Mesenchymal stem cell (in vitro differentiated cells and primary cell): ENCODE measurements at regions not wholly inside any gene's neighbourhood (a gene's known extent, or its start where the extent isn't known, plus 50 kb on each side); places are given as distances from the start of the nearest gene placed in this dataset.

Source experiments
- DNase-seq: peaks from one replicate; pipeline ENCODE4 v3.0.0-alpha.2; 2013
- H2AFZ ChIP-seq: one replicate; pipeline ENCODE4 v1.6.1; 2013; ENCODE audit warnings: low read depth, mild to moderate bottlenecking, control low read depth, inconsistent platforms, low read length, moderate library complexity
- H2AK5ac ChIP-seq: 2 replicates; pipeline ENCODE4 v1.6.1; 2013; ENCODE audit warnings: low read length, moderate library complexity, mild to moderate bottlenecking, inconsistent platforms; ENCODE audit not compliant: severe bottlenecking
- H2BK120ac ChIP-seq: one replicate; pipeline ENCODE4 v1.6.1; 2013; ENCODE audit warnings: low read depth, mild to moderate bottlenecking, inconsistent platforms, low read length, moderate library complexity
- H2BK12ac ChIP-seq, 2 experiments: one replicate each; pipeline ENCODE4 v1.6.1; 2013; ENCODE audit warnings: inconsistent platforms in 2 of 2, low read length in 2 of 2, mild to moderate bottlenecking in 2 of 2, moderate library complexity in 2 of 2, control low read depth in 1 of 2
- H2BK15ac ChIP-seq: one replicate; pipeline ENCODE4 v1.6.1; 2013; ENCODE audit warnings: mild to moderate bottlenecking, low read depth, inconsistent platforms; ENCODE audit not compliant: poor library complexity, severe bottlenecking
- H2BK5ac ChIP-seq: 2 replicates; pipeline ENCODE4 v1.6.1; 2013; ENCODE audit warnings: low read depth, mild to moderate bottlenecking, low read length, control low read depth, inconsistent platforms; ENCODE audit not compliant: poor library complexity, severe bottlenecking
- H3K14ac ChIP-seq, 2 experiments: one replicate each; pipeline ENCODE4 v1.6.1; 2013; ENCODE audit warnings: inconsistent platforms in 2 of 2, low read length in 2 of 2, control low read depth in 1 of 2, mild to moderate bottlenecking in 1 of 2, moderate library complexity in 1 of 2
- H3K18ac ChIP-seq, 2 experiments: one replicate each; pipeline ENCODE4 v1.6.1; 2013; ENCODE audit warnings: inconsistent platforms in 2 of 2, low read length in 2 of 2, control low read depth in 1 of 2, low read depth in 1 of 2, mild to moderate bottlenecking in 1 of 2
- H3K23ac ChIP-seq, 2 experiments: one replicate each; pipeline ENCODE4 v1.6.1; 2013; ENCODE audit warnings: inconsistent platforms in 2 of 2, low read length in 2 of 2, mild to moderate bottlenecking in 2 of 2, moderate library complexity in 2 of 2, control low read depth in 1 of 2
- H3K27ac ChIP-seq: 2 replicates; pipeline ENCODE4 v1.5.1; 2013; ENCODE audit warnings: mild to moderate bottlenecking, moderate library complexity, low read length, control low read depth, inconsistent platforms; ENCODE audit not compliant: poor library complexity, severe bottlenecking
- H3K27me3 ChIP-seq, 2 experiments: 2 replicates each; pipeline versions ENCODE4 v1.6.1 to v1.7.0; 2013; ENCODE audit warnings: low read length in 2 of 2, mild to moderate bottlenecking in 2 of 2, moderate library complexity in 2 of 2, control low read depth in 1 of 2, inconsistent platforms in 1 of 2; ENCODE audit not compliant: control insufficient read depth in 1 of 2, insufficient read depth in 1 of 2
- H3K36me3 ChIP-seq, 2 experiments: 2 replicates each; pipeline versions ENCODE4 v1.6.1 to v1.7.0; 2013; ENCODE audit warnings: low read length in 2 of 2, control low read depth in 1 of 2, inconsistent platforms in 1 of 2, low read depth in 1 of 2, mild to moderate bottlenecking in 1 of 2; ENCODE audit not compliant: insufficient read depth in 2 of 2, control insufficient read depth in 1 of 2
- H3K4ac ChIP-seq, 2 experiments: one replicate each; pipeline ENCODE4 v1.6.1; 2013; ENCODE audit warnings: inconsistent platforms in 2 of 2, low read length in 2 of 2, mild to moderate bottlenecking in 2 of 2, moderate library complexity in 2 of 2, control low read depth in 1 of 2, low read depth in 1 of 2
- H3K4me1 ChIP-seq: 2 replicates; pipeline ENCODE4 v1.6.1; 2013; ENCODE audit warnings: low read depth, low read length, control low read depth; ENCODE audit not compliant: control insufficient read depth, insufficient read depth
- H3K4me2 ChIP-seq: 2 replicates; pipeline ENCODE4 v1.6.1; 2013; ENCODE audit warnings: low read length, mild to moderate bottlenecking, inconsistent platforms; ENCODE audit not compliant: poor library complexity, severe bottlenecking
- H3K4me3 ChIP-seq, 2 experiments: 2 replicates each; pipeline versions ENCODE4 v1.5.1 to v1.7.0; 2013; ENCODE audit warnings: low read length in 2 of 2, mild to moderate bottlenecking in 2 of 2, control low read depth in 1 of 2, low read depth in 1 of 2; ENCODE audit not compliant: insufficient read depth in 1 of 2
- H3K79me1 ChIP-seq: replicated peaks from 2 replicates; pipeline ENCODE4 v1.6.1; 2013; ENCODE audit warnings: mild to moderate bottlenecking, control low read depth, low read length, inconsistent platforms; ENCODE audit not compliant: poor library complexity, severe bottlenecking
- H3K9ac ChIP-seq: 2 replicates; pipeline ENCODE4 v1.7.0; 2013; ENCODE audit warnings: mild to moderate bottlenecking, low read length, moderate library complexity
- H3K9me3 ChIP-seq: 2 replicates; pipeline ENCODE4 v1.7.0; 2013; ENCODE audit warnings: mild to moderate bottlenecking, low read length; ENCODE audit not compliant: control insufficient read depth
- H4K8ac ChIP-seq: one replicate; pipeline ENCODE4 v1.6.1; 2013; ENCODE audit warnings: inconsistent platforms, mild to moderate bottlenecking, low read length, moderate library complexity
- H4K91ac ChIP-seq: one replicate; pipeline ENCODE4 v1.6.1; 2013; ENCODE audit warnings: mild to moderate bottlenecking, low read length, inconsistent platforms
- WGBS: methylation state at CpG from one replicate; pipeline ENCODE4 v1.1.7; 2013; ENCODE audit warnings: mixed read lengths; 5-methylcytosine and 5-hydroxymethylcytosine counted together

GRCh38 chr4:123776267-123776666 is 379.7 kb downstream of the SPRY1 start:
- H3K36me3 ChIP-seq, result no peaks in the 10 kb centered on the region
- WGBS, result 93% methylated on average over 1 of the region's 1 CpG
- no peak overlapping the region for H4K8ac ChIP-seq
- no peak overlapping the region for H3K4ac ChIP-seq
- no peak overlapping the region for H3K4me3 ChIP-seq
- no peak overlapping the region for H2AFZ ChIP-seq
- no peak overlapping the region for H2BK120ac ChIP-seq
- H2BK15ac ChIP-seq, result no peak overlapping the region
- H3K9me3 ChIP-seq, result no peaks in the 10 kb centered on the region
- no peak overlapping the region for H2BK12ac ChIP-seq
- H3K23ac ChIP-seq, result no peak overlapping the region
- H2BK5ac ChIP-seq, result no peak overlapping the region
- H3K79me1 ChIP-seq, result no peaks in the 10 kb centered on the region
- no peak overlapping the region for H3K9ac ChIP-seq
- no peak overlapping the region for H2AK5ac ChIP-seq
- no peak for DNase-seq
- H3K27me3 ChIP-seq, result no peaks in the 10 kb centered on the region
- no peak overlapping the region for H3K14ac ChIP-seq
- H3K4me2 ChIP-seq, result no peak overlapping the region
- no peak overlapping the region for H3K27ac ChIP-seq
- H4K91ac ChIP-seq, result no peak overlapping the region
- no peaks in the 10 kb centered on the region for H3K4me1 ChIP-seq
- no peak overlapping the region for H3K18ac ChIP-seq

GRCh38 chr4:123777373-123777772 is 380.8 kb downstream of the SPRY1 start:
- whole genome bisulfite sequencing, result 55% methylated on average over 1 of the region's 1 CpG

GRCh38 chr4:123783151-123783790 is 386.7 kb downstream of the SPRY1 start:
- H3K4me1 ChIP-seq, result peaks cover 2% of the 10 kb centered on the region
- no peaks in the 10 kb centered on the region for H3K9me3 ChIP-seq
- H3K18ac ChIP-seq, result peak overlapping the region in 1 of 2 experiments; percentile 6
- peak overlapping the region; percentile 60 for H3K9ac ChIP-seq
- no peak overlapping the region for H3K4me2 ChIP-seq
- DNase-seq, result no peak
- H2AFZ ChIP-seq, result no peak overlapping the region
- H4K8ac ChIP-seq, result no peak overlapping the region
- no peak overlapping the region for H3K4ac ChIP-seq
- no peak overlapping the region for H4K91ac ChIP-seq
- no peak overlapping the region for H2BK12ac ChIP-seq
- no peak overlapping the region for H3K4me3 ChIP-seq
- no peak overlapping the region for H3K27ac ChIP-seq
- H3K36me3 ChIP-seq, result no peaks in the 10 kb centered on the region
- H3K27me3 ChIP-seq, result no peaks in the 10 kb centered on the region
- no peak overlapping the region for H3K23ac ChIP-seq
- H2BK120ac ChIP-seq, result no peak overlapping the region
- WGBS, result 82% methylated on average over 1 of the region's 3 CpGs
- H3K79me1 ChIP-seq, result no peaks in the 10 kb centered on the region
- H2BK5ac ChIP-seq, result no peak overlapping the region
- H2BK15ac ChIP-seq, result no peak overlapping the region
- no peak overlapping the region for H3K14ac ChIP-seq
- no peak overlapping the region for H2AK5ac ChIP-seq

More at GRCh38 chr4:123777373-123777772, 380.8 kb downstream of the SPRY1 start:
- Histone ChIP-seq H2BK15ac (no peak overlapping the region), H2AK5ac (no peak overlapping the region), H3K27ac (no peak overlapping the region), H3K4ac (no peak overlapping the region), H2AFZ (no peak overlapping the region), H3K4me3 (no peak overlapping the region), H3K23ac (no peak overlapping the region), H3K9me3 (no peaks in the 10 kb centered on the region), H3K27me3 (no peaks in the 10 kb centered on the region), H2BK120ac (no peak overlapping the region), H3K4me1 (no peaks in the 10 kb centered on the region), H3K4me2 (no peak overlapping the region), H3K36me3 (no peaks in the 10 kb centered on the region), H3K9ac (no peak overlapping the region), H4K8ac (no peak overlapping the region), H2BK12ac (no peak overlapping the region), H3K18ac (peak overlapping the region in 1 of 2 experiments; percentile 4), H3K14ac (no peak overlapping the region), H4K91ac (no peak overlapping the region), H3K79me1 (no peaks in the 10 kb centered on the region), H2BK5ac (no peak overlapping the region)
- peak; percentile 30 for DNase-seq

- no peak overlapping the region for H2BK5ac ChIP-seq
- H3K4ac ChIP-seq, result no peak overlapping the region
- H2BK120ac ChIP-seq, result no peak overlapping the region
- H3K27me3 ChIP-seq, result no peaks in the 10 kb centered on the region
- peak overlapping the region; percentile 60 for H3K9ac ChIP-seq
- no peak overlapping the region for H2AFZ ChIP-seq
- H3K23ac ChIP-seq, result no peak overlapping the region
- peaks cover 2% of the 10 kb centered on the region for H3K4me1 ChIP-seq
- no peaks in the 10 kb centered on the region for H3K9me3 ChIP-seq
- DNase-seq, result peak; percentile 36
- H3K27ac ChIP-seq, result no peak overlapping the region
- no peak overlapping the region for H3K14ac ChIP-seq
- H4K8ac ChIP-seq, result no peak overlapping the region
- no peak overlapping the region for H4K91ac ChIP-seq
- no peak overlapping the region for H3K18ac ChIP-seq
- H2BK12ac ChIP-seq, result no peak overlapping the region
- H3K36me3 ChIP-seq, result no peaks in the 10 kb centered on the region
- H3K4me3 ChIP-seq, result no peak overlapping the region
- no peak overlapping the region for H2BK15ac ChIP-seq
- no peak overlapping the region for H2AK5ac ChIP-seq
- H3K79me1 ChIP-seq, result no peaks in the 10 kb centered on the region
- no peak overlapping the region for H3K4me2 ChIP-seq
These were observed 387.3 kb downstream of the SPRY1 start for GRCh38 chr4:123783921-123784320.
